GM21390 (cell line): ENCODE measurements at regions not wholly inside any gene's neighbourhood (a gene's known extent, or its start where the extent isn't known, plus 50 kb on each side); places are given as distances from the start of the nearest gene placed in this dataset.
"Not testable (repeated sequence)": the region's sequence is repeated elsewhere in the genome, so short reads cannot be mapped to it uniquely, and the experiment has no call there.

Source experiments
- ATAC-seq: cut with Tn5 transposase; IDR thresholded peaks from one replicate; pipeline ENCODE4 v1.9.1; 2021; ENCODE audit not compliant: unreplicated experiment

GRCh38 chr9:78664370-78664769 lies 367.4 kb downstream of the PSAT1 start:
- no peak for ATAC-seq

GRCh38 chr9:78666818-78667414 lies 370.0 kb downstream of the PSAT1 start:
- ATAC-seq = no peak

GRCh38 chr9:78668148-78668832 lies 371.4 kb downstream of the PSAT1 start:
- no peak for ATAC-seq

- ATAC-seq = no peak
These were observed 372.7 kb downstream of the PSAT1 start for GRCh38 chr9:78669591-78669990.

- ATAC-seq = no peak
These were observed 374.9 kb downstream of the PSAT1 start for GRCh38 chr9:78671785-78672184.

GRCh38 chr9:78674874-78675273 lies 377.9 kb downstream of the PSAT1 start:
- no peak for ATAC-seq

GRCh38 chr9:78676009-78676408 lies 379.1 kb downstream of the PSAT1 start:
- no peak for ATAC-seq

- ATAC-seq = no peak
These were observed 379.7 kb downstream of the PSAT1 start for GRCh38 chr9:78676623-78677022.

- no peak for ATAC-seq
These were observed 380.4 kb downstream of the PSAT1 start for GRCh38 chr9:78677326-78677725.

- no peak for ATAC-seq
These were observed 382.0 kb downstream of the PSAT1 start for GRCh38 chr9:78678877-78679276.

GRCh38 chr9:78680196-78680595 lies 383.3 kb downstream of the PSAT1 start:
- ATAC-seq = no peak

- no peak for ATAC-seq
These were observed 385.3 kb downstream of the PSAT1 start for GRCh38 chr9:78682216-78682615.

- ATAC-seq = no peak
These were observed 388.5 kb downstream of the PSAT1 start for GRCh38 chr9:78685471-78685870.

GRCh38 chr9:78688796-78689195 lies 391.9 kb downstream of the PSAT1 start:
- no peak for ATAC-seq

- ATAC-seq = no peak
These were observed 394.6 kb downstream of the PSAT1 start for GRCh38 chr9:78691542-78691941.

GRCh38 chr9:78692871-78693270 lies 395.9 kb downstream of the PSAT1 start:
- no peak for ATAC-seq

- no peak for ATAC-seq
These were observed 398.0 kb downstream of the PSAT1 start for GRCh38 chr9:78694974-78695373.

- ATAC-seq = no peak
These were observed 398.6 kb downstream of the PSAT1 start for GRCh38 chr9:78695519-78695918.

- ATAC-seq = no peak
These were observed 400.7 kb downstream of the PSAT1 start for GRCh38 chr9:78697618-78698017.

GRCh38 chr9:78698371-78698770 lies 401.4 kb downstream of the PSAT1 start:
- no peak for ATAC-seq

- ATAC-seq = not testable (repeated sequence)
These were observed 402.3 kb downstream of the PSAT1 start for GRCh38 chr9:78699217-78699616.

GRCh38 chr9:78704153-78704552 lies 407.2 kb downstream of the PSAT1 start:
- ATAC-seq = not testable (repeated sequence)

GRCh38 chr9:78707080-78707479 lies 410.2 kb downstream of the PSAT1 start:
- peak; percentile 49 for ATAC-seq
